BLaER1 treated with 17β-estradiol and CSF1 and Interleukin-3, amounts not matched to agents 10 nM and 100 nM (cell line): ENCODE measurements at regions not wholly inside any gene's neighbourhood (a gene's known extent, or its start where the extent isn't known, plus 50 kb on each side); places are given as distances from the start of the nearest gene placed in this dataset.
"Not testable (repeated sequence)": the region's sequence is repeated elsewhere in the genome, so short reads cannot be mapped to it uniquely, and the experiment has no call there.

Source experiments
- H3K27ac ChIP-seq, 11 experiments: shearing (Covaris generic); formaldehyde crosslinking; 2 replicates each; pipeline ENCODE4 v1.8.1; 2022
- H3K27me3 ChIP-seq, 11 experiments: shearing (Covaris generic); formaldehyde crosslinking; 2 replicates each; pipeline ENCODE4 v1.8.1; 2022
- H3K36me3 ChIP-seq, 11 experiments: shearing (Covaris generic); formaldehyde crosslinking; 2 replicates each; pipeline ENCODE4 v1.8.1; 2022
- H3K4me1 ChIP-seq, 10 experiments: shearing (Covaris generic); formaldehyde crosslinking; 2 replicates each; pipeline ENCODE4 v1.8.1; 2022
- H3K4me2 ChIP-seq, 11 experiments: shearing (Covaris generic); formaldehyde crosslinking; 2 replicates each; pipeline ENCODE4 v1.8.1; 2022
- H3K4me3 ChIP-seq, 10 experiments: shearing (Covaris generic); formaldehyde crosslinking; 2 replicates each; pipeline ENCODE4 v1.8.1; 2022
- H3K9ac ChIP-seq, 11 experiments: shearing (Covaris generic); formaldehyde crosslinking; 2 replicates each; pipeline ENCODE4 v1.8.1; 2022
- H3K9me3 ChIP-seq, 11 experiments: shearing (Covaris generic); formaldehyde crosslinking; replicated peaks in 1 of 11; 2 replicates each; pipeline ENCODE4 v1.8.1; 2022
- H4K20me1 ChIP-seq, 11 experiments: shearing (Covaris generic); formaldehyde crosslinking; 2 replicates each; pipeline ENCODE4 v1.8.1; 2022
- Cebpa-rat ChIP-seq, 11 experiments: shearing (Covaris generic); IDR thresholded peaks; 2 replicates each; pipeline ENCODE4 v1.8.1; 2022

DNA sequence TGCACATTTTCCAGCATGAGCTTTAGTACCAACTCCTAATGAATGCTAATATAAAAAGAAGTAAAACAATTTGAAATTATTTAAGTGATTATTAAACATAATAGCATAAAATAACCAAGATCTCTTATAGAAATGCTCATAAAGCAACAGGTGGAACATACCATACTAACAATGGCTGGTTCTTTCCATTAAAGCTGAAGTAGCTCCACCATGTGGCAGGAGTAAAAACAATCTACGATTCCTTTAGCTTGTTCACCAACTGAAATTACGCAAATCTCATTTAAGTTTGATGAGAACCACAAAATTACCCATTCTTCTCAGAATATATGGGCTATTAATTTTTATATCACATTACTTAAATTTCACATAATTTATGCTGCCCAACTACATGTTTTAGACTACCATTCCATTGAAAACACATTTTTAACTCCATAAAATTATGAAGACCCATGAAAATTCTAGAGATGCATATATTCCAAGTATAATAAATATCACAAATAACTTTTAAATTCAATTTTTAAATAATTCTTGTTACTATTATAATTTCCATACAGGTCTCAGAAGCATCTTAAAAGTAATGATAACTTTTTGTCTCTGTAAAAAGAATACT is 213.6 kb downstream of the DAD1 start:
- Histone ChIP-seq H3K36me3 (no peaks in the 10 kb centered on the region), H3K9ac (no peak overlapping the region), H3K27me3 (no peaks in the 10 kb centered on the region), H3K4me2 (no peak overlapping the region), H3K4me3 (no peak overlapping the region), H3K27ac (no peak overlapping the region), H3K9me3 (no peaks in the 10 kb centered on the region), H3K4me1 (no peaks in the 10 kb centered on the region), H4K20me1 (no peaks in the 10 kb centered on the region)
- TF ChIP-seq Cebpa-rat (IDR thresholded peaks at IDR 0.05) = no peak

DNA sequence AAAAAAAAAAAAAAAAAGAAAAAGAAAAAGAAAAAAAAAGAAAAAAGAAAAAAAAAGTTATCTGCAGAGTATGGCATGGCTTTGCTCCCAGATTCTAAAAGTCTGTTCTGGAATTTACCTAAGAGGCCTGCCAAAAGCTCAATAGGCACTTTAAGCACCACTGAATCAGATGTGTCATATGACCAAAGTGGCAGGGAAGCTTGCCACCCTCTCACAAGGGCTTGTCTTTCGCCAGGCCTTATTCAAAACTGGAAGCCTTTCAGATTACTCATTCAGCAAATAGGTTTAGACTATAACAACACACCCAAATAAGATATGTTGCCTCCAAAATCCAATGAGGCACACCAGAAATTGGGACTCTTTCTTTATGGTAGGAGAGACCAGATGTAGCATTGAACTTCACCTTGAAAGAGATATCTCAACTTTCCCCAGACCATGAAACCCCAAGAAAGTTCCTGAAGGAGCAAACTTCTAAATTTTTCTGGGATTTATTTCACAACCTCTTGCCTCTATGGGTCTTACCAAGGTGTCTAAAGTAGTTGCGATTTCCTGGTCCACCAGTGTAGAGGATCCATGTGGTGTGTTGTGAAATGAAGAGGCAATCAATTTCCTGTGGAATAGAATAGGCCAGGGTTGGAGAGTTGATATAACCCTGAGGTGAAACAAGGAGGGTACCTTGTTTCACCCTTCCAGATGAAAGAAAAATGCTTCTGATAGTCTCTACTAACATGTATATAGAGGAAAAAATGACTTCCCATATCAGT is 218.8 kb downstream of the DAD1 start:
- Histone ChIP-seq H3K4me1 (no peaks in the 10 kb centered on the region), H3K27me3 (no peaks in the 10 kb centered on the region), H3K36me3 (no peaks in the 10 kb centered on the region), H3K27ac (no peak overlapping the region), H4K20me1 (no peaks in the 10 kb centered on the region), H3K9ac (no peak overlapping the region), H3K9me3 (no peaks in the 10 kb centered on the region), H3K4me2 (no peak overlapping the region), H3K4me3 (no peak overlapping the region)
- no peak for TF ChIP-seq Cebpa-rat (IDR thresholded peaks at IDR 0.05)

DNA sequence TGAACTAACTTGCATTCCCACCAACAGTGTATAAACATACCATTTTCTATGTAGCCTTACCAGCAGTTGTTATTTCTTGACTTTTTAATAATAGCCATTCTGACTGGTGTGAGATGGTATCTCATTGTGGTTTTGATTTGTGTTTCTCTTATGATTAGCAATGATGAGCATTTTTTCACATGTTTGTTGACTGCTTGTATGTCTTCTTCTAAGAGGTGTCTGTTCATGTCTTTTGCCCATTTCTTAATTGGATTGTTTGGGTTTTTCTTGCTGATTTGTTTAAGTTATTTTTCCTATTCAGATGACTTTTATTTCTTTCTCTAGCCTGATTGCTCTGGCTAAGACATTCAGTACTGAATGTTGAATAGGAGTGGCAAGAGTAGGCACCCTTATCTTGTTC is 230.3 kb downstream of the DAD1 start:
- Histone ChIP-seq H3K9me3 (peaks cover 0 to 8% (median 3%) of the 10 kb centered on the region in 11 experiments; a peak in 6 of 22 replicates), H3K4me2 (no peak overlapping the region), H3K4me3 (no peak overlapping the region), H3K9ac (no peak overlapping the region), H3K4me1 (no peaks in the 10 kb centered on the region), H3K27ac (no peak overlapping the region), H3K36me3 (no peaks in the 10 kb centered on the region), H4K20me1 (no peaks in the 10 kb centered on the region), H3K27me3 (no peaks in the 10 kb centered on the region)
- TF ChIP-seq Cebpa-rat (IDR thresholded peaks at IDR 0.05) = no peak

DNA sequence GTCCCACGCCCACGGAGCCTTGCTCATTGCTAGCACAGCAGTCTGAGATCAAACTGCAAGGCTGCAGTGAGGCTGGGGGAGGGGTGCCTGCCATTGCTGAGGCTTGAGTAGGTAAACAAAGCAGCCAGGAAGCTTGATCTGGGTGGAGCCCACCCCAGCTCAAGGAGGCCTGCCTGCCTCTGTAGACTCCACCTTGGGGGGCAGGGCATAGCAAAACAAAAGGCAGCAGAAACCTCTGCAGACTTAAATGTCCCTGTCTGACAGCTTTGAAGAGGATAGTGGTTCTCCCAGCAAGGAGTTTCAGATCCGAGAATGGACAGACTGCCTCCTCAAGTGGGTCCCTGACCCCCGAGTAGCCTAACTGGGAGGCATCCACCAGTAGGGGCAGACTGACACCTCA is 239.7 kb downstream of the DAD1 start:
- H3K4me1 ChIP-seq, H3K9ac ChIP-seq, H4K20me1 ChIP-seq, H3K4me2 ChIP-seq, H3K27me3 ChIP-seq, H3K4me3 ChIP-seq, H3K27ac ChIP-seq, H3K36me3 ChIP-seq: not testable (repeated sequence)
- H3K9me3 ChIP-seq = peaks cover 12 to 24% (median 16%) of the 10 kb centered on the region in 11 experiments

DNA sequence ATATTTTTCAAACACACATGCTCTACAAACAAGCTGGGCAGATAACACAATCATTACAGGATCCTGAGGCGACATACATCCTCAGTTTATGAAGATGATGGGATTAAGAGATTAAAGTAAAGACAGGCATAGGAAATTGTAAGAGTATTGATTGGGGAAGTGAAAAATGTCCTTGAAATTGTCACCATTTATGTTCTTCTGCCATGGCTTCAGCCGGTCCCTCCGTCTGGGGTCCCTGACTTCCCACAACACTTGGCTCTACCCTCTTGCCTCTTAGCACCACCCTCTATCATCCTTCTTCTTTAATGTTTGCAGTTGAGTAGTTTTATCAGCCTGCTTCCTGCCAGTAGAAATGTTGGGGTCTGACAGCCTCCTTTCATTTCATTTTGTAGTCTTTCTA is 244.4 kb downstream of the DAD1 start:
- Histone ChIP-seq H4K20me1 (no peaks in the 10 kb centered on the region), H3K4me1 (peaks cover 0 to 6% (median 2%) of the 10 kb centered on the region in 10 experiments; a peak in 8 of 20 replicates), H3K27me3 (no peaks in the 10 kb centered on the region), H3K9me3 (peaks cover 26 to 36% (median 29%) of the 10 kb centered on the region in 11 experiments), H3K4me2 (no peak overlapping the region), H3K36me3 (no peaks in the 10 kb centered on the region), H3K9ac (no peak overlapping the region), H3K4me3 (no peak overlapping the region), H3K27ac (no peak overlapping the region)
- TF ChIP-seq Cebpa-rat (IDR thresholded peaks at IDR 0.05) = no peak

DNA sequence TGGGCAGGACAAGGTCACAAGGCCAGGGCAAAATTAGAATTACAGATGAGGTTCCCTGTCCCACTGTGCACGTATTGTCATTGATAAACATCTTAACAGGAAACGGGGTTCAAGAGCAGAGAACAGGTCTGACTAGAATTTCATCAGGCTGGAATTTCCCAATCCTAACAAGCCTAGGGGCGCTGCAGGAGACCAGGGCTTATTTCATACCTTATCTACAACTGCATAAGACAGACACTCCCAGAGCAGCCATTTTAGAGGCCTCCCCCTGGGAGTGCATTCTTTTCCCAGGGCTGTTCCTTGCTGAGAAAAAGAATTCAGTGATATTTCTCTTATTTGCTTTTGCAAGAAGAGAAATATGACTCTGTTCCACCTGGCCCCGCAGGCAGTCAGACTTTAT is 244.8 kb downstream of the DAD1 start:
- not testable (repeated sequence) for H3K36me3 ChIP-seq, H3K9ac ChIP-seq, H3K27me3 ChIP-seq, H4K20me1 ChIP-seq, H3K27ac ChIP-seq, H3K4me3 ChIP-seq, H3K4me2 ChIP-seq
- H3K9me3 ChIP-seq = peaks cover 26 to 36% (median 29%) of the 10 kb centered on the region in 11 experiments
- H3K4me1 ChIP-seq = peaks cover 0 to 11% (median 5%) of the 10 kb centered on the region in 10 experiments; a peak in 10 of 20 replicates

DNA sequence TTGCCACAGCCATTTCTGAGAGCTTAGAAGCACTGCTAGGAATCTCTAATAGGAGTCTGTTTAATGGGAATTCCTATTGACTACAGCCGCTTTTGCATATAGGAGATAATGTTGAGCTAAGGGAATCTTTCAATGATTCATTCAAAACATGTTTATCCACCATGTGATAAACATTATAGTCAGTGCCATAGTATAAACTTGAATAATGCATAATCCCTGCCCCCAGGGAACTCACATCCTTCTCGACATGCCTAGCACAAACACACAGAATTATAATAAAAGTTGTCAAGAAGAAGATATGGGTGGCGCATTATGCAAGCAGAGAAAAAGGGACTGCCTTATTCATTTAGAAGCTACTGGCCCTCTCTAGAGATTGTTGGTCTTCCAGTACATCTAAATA is 248.0 kb downstream of the DAD1 start:
- Histone ChIP-seq H3K27ac (no peak overlapping the region), H3K4me3 (no peak overlapping the region), H4K20me1 (no peaks in the 10 kb centered on the region), H3K9me3 (peaks cover 22 to 33% (median 29%) of the 10 kb centered on the region in 11 experiments), H3K27me3 (no peaks in the 10 kb centered on the region), H3K9ac (no peak overlapping the region), H3K36me3 (no peaks in the 10 kb centered on the region), H3K4me2 (no peak overlapping the region), H3K4me1 (peaks cover 0 to 25% (median 12%) of the 10 kb centered on the region in 10 experiments; a peak in 10 of 20 replicates)
- no peak for TF ChIP-seq Cebpa-rat (IDR thresholded peaks at IDR 0.05)

DNA sequence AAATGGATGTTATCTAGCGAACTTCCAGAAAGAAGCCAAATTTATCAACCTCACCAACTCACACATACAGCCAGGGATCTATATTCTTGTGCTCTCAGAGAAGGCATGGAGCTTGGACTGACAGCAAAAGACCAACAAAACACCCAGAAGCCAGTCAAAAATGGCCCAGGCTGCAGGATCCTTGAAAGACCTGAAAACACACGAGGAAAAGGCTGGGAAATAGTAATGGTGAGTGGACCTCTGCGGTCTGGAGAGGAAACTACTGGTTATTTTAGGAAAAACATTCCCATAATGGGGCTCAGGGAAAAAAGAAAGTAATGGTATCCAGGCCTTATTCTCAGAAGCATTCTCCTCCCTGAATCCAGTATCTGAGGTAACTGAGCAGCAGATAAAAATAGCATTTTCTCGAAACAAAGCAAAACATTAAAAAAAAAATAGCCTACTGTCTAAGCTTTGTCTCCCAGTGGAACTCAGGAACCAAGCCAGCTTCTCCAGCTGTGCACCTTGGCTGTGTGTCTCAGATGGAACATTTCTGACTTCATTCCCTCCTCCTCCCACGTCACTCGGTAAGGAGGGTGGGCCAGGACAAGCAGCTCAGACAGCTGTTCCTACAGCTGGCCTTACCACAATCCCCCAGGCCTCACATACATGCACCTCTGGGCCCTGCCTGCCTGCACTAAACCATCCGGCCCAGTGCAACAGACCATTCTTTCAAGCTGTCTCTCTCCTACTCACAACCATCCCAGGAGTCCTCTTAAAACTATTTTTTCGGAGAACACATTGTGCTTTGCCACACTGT is 249.9 kb downstream of the DAD1 start:
- no peak overlapping the region for H3K9ac ChIP-seq
- no peak overlapping the region for H3K4me3 ChIP-seq
- peaks cover 8 to 14% (median 11%) of the 10 kb centered on the region in 11 experiments for H3K9me3 ChIP-seq
- peaks cover 0 to 25% (median 12%) of the 10 kb centered on the region in 10 experiments; a peak in 10 of 20 replicates for H3K4me1 ChIP-seq
- no peak overlapping the region for H3K27ac ChIP-seq
- H3K27me3 ChIP-seq = no peaks in the 10 kb centered on the region
- H3K4me2 ChIP-seq = peak overlapping the region in 7 of 11 experiments; percentile 34 to 53 (median 41); a peak in 10 of 22 replicates
- H3K36me3 ChIP-seq = no peaks in the 10 kb centered on the region
- TF ChIP-seq Cebpa-rat (IDR thresholded peaks at IDR 0.05) = no peak
- no peaks in the 10 kb centered on the region for H4K20me1 ChIP-seq

DNA sequence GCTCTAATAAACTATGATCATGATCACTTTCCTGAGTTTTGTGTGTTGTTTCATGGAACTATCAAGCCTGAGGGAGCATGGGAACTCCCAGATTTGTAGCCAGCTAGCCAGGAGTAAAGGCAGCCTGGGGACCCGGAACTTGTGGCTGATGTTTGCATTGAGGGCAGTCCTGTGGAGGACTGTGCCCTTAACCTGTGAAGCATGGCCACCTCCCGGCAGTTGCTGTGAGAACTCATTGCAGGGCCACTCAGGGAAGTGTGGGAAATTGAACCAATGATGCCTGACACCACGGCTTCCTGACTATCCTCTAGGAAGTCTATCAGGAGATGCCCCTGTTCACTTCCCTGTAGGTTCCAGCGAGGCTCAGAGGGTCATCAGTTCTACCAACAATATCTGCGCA is 250.6 kb downstream of the DAD1 start:
- Histone ChIP-seq H4K20me1 (no peaks in the 10 kb centered on the region), H3K9me3 (peaks cover under 1 to 7% (median 4%) of the 10 kb centered on the region in 11 experiments; a peak in 19 of 22 replicates), H3K9ac (no peak overlapping the region), H3K4me1 (peaks cover 0 to 25% (median 14%) of the 10 kb centered on the region in 10 experiments; a peak in 10 of 20 replicates), H3K4me3 (no peak overlapping the region), H3K36me3 (no peaks in the 10 kb centered on the region), H3K27me3 (no peaks in the 10 kb centered on the region), H3K27ac (no peak overlapping the region), H3K4me2 (peak overlapping the region in 7 of 11 experiments; percentile 14 to 53 (median 40); a peak in 11 of 22 replicates)
- TF ChIP-seq Cebpa-rat (IDR thresholded peaks at IDR 0.05) = no peak
